HG02610 (cell line): ENCODE measurements at regions not wholly inside any gene's neighbourhood (a gene's known extent, or its start where the extent isn't known, plus 50 kb on each side); places are given as distances from the start of the nearest gene placed in this dataset.
A peak's percentile ranks its signal among the peaks of the same experiment; 100 is the strongest.
"Not testable (repeated sequence)": the region's sequence is repeated elsewhere in the genome, so short reads cannot be mapped to it uniquely, and the experiment has no call there.

Experiments used
- ATAC-seq: cut with Tn5 transposase; IDR thresholded peaks from one replicate; pipeline ENCODE4 v1.9.1; 2021; ENCODE audit warnings: mild to moderate bottlenecking, moderate library complexity; ENCODE audit not compliant: unreplicated experiment

DNA sequence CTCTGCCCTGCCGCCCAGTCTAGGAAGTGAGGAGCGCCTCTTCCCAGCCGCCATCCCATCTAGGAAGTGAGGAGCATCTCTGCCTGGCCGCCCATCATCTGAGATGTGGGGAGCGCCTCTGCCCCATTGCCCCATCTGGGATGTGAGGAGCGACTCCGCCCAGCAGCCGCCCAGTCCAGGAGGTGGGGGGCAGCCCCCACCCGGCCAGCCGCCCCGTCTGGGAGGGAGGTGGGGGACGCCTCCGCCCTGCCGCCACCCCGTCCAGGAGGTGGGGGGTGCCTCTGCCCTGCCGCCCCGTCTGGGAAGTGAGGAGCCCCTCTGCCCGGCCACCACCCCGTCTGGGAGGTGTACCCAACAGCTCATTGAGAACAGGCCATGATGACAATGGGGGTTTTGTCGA is 146.0 kb upstream of the RAB6C start:
- ATAC-seq, result not testable (repeated sequence)

DNA sequence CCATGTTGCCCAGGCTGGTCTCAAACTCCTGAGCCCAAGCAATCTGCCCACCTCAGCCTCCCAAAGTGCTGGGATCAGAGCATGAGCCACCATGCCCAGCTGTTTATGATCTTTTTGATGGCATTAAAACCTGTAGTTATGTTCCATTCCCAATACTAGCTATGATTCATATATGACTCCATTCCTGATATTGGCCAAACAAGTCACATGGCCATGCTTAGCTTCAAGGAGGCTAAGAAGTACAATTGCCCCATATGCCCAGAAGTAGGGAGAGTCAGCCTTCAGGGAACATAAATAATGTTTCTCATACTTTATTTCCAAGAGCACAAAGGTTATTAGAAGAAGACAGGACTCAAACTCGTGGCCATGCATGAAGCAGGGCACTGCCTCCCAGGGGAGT is 132.4 kb upstream of the RAB6C start:
- ATAC-seq, result no peak

DNA sequence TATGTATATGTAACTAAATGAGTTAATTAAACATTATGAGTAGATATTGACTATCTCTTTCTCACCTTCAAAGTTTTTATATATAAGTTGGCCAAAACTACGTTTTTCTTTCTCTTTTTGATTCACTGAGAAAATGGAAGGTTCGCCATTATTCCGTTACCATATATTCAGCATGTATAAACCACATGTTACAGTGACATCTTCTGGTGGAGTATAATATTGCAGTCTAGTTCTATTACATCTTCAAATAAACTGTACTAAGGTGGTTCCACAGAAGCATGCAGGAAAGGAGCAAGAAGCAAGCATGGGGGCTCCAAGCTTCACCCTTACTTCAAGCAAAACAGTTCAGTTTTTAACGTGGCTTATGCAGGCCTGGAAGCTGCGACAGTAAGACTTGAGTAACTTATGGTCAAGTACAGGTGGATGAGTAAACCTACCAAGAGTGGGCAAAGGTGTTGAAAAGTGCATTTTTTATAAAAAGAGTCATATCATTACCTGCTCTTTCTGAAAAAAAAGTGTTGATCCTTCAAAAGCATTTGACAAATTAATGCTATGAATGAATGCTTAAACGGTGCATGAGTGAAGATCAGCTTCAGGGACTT is 129.8 kb upstream of the RAB6C start:
- no peak for ATAC-seq

DNA sequence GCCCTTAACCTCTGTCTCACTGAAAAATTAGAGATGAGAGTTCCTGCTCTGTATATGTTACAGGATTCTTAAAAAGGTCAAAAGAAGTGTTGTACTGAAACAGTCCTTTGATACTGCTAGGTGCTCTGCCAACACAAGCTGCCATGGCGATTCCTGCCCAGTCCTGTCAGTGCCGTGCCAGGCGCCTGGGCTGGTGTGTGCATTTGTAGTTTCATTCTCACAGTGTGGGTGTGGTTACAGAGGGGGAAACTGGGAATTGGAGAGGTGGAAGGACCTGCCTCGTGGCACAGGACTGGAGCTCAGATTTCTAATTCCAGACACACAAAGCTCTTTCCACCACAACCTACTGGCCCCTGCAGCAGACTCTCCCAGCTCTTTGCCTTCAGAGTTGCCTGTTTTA is 122.3 kb upstream of the RAB6C start:
- ATAC-seq, result no peak

DNA sequence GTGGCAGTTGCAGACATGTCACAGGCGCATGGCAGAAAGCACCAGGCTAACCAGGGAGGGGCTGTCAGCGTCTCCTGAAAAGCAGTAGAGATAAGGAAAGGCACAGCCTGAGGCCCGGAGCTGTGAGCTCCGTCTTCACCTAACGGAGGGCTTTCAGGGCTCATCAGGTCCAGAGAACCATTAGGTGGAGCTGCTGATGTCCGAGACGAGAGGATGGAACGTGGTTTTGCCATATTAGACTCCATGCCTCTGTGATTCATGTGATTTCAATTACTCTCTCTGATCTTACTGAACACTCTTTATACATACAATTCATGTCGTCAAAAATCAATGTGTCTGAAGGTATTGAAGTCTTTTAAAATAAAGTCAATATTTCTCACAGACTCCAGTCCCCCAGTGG is 120.3 kb upstream of the RAB6C start:
- no peak for ATAC-seq

DNA sequence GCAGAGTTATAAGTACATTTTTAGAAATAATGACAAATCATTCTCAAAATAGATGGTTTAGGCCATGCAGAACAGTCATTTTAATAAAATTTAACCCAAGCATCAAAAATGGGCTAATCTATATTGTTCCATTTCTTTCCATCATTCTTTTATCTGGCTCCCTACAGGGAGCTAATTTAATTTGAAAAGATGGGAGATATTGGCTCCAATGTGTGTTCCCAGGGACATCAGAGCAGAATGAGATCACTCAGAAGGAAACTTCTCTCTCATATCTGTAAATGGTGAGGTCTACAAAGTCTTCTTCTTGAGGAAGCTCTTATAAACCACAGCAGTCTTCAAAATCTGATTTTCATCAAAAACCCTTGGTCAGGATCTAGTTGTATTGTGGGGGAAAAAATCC is 119.4 kb upstream of the RAB6C start:
- ATAC-seq, result no peak

DNA sequence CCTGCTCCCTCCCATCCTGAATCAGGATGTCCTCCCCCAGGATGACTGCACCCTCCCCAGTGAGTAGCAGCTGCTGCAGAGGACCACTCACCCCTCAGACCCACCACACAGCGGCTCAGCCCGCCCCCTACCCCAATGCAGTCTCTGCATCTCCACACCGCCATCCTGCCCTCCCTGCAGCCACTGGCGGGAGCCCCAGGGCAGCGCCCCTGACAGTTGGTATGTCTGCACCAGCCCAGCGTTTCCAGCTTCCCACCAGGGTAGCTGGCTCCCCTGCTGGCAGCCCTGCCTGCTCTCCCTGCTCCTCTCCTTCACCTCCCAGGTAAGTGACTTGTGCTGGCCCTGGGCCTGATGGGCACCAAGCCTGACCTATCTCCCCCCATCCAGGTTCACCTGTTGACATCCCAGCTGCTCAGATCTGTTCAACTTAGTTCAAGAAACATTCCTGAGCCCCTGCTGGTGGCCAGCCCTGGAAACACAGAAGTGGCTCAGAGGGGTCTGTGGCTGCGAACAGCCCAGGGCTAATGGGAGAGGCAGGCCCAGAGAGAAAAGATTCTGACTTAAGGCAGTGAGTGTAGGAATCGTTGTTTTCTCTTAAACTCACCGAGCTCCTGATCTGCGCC is 117.7 kb upstream of the RAB6C start:
- ATAC-seq, result no peak

DNA sequence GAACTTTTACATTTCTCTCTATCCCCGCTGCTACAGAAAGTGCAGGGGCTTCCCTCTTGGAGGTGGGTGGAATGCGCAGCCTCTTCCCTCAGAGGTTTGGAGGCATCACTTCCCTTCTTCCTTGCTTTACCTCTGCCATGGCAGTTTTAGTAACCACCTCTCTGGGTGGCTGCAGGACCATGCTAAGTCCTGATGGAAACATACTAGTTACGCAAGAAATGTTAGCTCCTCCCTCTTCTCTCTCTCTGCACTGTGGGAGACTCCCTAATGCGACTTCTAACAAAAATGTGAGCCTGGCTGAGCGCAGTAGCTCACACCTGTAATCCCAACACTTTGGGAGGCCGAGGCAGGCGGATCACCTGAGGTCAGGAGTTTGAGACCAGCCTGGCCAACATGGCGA is 116.8 kb upstream of the RAB6C start:
- ATAC-seq, result no peak

DNA sequence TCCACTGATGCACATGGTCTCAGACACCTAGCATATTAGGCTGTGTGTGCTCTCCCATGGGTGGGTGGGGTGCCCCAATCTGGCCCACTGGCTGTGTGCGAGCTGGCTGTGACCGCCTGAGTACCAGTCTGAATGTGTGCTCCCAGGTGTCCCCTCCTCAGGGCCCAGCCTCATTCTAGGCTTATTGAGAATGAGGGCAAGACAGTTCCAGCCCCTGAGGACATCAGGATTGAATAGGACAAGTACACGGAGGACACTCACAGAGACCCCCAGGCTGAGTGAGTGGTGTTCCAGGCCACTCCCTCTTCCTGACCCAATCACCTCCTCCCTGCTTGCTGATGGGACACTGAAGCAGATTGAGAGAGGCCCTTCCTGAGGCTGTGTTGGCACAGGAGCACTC is 116.1 kb upstream of the RAB6C start:
- no peak for ATAC-seq

DNA sequence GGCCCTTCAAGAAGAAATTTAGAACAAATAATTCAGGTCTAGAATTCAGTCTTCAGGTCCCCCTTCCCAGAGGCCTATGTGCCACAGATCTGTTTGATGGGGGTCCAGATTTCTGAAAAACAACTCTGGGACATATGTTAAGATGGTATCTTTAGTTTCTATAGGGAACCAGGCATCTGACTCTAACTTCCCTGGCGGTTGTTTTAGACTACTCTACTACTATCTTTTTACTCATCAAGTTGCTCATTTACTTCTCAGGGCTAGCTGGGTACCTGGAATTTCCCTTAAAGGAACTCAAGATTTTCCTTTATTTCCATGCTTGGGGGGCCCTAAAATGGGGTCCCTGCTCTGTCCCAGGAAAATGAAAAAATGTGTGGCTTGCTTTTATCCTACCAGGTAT is 114.7 kb upstream of the RAB6C start:
- no peak for ATAC-seq

DNA sequence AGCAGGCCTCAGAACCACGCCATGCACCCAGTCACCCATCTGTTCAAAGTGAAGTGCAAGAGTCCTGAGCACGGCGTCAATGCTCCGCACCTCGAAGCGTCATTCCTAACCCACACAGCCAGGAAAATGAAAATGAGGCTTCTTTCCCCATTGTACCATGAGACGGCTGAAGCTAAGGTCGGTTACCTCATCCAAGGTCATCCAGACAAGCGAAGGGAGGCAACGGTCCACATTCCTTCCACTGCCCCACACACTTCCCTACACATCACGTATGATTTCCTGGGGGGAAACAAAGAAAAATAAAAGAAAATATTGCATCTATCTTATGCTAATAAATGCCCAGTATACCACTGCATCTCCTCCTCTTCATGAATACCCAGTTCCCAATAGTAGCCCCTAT is 113.5 kb upstream of the RAB6C start:
- ATAC-seq, result no peak

DNA sequence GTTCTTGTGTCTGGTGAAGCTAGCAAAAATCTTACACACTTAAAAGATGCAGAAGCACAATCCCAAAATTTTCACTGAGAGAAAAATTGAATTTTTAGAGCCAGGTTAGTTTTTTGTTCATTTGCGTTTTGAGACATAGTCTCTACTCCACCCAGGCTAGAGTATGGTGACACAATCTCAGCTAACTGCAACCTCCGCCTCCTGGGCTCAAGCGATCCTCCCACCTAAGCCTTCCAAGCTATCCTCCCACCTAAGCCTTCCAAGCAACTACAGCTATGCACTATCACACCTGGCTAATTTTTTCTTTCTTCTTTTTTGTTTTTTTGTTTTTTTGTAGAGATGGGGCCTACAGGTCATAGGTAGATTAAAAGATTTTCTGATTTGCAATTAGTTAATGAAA is 113.1 kb upstream of the RAB6C start:
- no peak for ATAC-seq

DNA sequence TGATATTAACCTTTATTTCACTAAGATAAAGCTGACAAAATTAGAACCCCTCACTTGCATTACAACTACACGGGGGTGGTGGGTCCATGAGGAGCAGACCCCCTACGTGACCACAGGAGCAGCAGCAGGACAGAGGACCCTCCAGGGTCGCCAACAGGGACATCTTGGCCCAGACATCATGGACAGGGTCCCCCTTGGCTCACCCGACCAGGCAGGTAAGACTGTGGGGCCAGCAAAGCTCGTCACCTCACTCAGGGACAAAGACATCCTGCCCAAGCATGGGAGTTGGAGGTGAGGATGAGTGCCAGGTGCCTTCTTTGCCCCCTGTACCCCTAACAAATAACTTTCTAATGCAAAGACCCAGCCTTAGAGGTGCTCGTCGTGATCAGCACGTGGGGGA is 111.3 kb upstream of the RAB6C start:
- no peak for ATAC-seq

DNA sequence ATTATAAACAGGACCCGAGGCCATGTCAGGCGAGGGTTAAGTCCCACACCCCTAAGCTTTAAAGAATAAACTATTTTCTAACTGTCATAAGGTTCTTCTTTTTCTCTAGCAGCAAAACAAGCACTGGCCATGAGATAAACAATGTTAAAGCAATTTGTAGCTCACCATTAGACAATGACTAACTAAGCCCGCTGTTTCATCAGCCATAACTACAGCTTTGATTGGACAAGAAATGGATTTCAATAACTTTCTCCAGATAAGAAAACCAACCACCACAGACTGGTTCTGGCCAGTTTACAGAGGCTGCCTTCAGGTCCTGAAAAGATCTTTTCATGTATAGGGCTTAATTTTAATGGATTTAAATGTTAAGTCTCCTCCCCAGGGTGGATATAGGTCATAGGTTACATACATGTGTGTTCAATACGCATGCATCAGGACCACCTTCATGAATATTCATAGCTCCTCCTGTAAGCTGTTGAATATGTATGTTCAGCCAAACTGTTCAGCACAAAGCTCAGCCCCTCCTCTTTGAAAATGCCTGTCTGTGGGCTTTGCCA is 108.7 kb upstream of the RAB6C start:
- no peak for ATAC-seq

DNA sequence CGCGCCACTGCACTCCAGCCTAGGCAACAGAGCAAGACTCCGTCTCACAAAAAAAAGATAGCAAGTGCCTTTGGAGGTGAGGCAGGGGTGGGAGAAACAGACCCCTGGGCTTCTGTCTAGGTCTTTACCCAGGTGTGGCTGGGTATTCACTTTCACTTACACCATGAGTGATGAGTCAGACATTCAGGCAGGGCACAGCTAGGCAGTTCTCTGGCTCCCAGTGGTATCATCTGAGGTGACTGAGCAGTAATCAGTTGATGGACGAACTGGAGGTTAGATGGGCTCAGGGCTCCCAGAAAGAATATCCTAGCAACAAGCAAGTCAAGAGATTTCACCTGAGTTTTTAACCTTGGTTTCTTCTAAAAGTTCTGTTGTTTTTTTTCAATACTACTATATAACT is 107.0 kb upstream of the RAB6C start:
- ATAC-seq, result no peak

DNA sequence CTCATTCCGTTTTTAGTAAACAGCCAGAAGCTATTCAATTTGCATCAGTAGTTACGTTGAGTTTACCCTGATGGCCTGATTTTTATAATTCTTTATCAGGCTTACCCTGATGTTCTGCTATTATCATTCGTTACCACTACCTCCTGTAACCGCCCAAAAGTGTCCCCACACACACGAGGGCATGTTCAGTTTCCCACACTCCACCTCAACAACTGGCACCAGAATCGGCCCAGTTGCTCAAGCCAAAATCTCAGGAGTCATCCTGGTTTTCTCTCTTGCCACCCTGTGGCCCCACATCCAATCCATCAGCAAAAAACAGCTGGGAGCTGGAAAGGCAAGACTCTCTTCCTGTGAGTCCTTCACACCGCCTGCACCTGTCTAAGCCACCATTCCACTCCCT is 102.9 kb upstream of the RAB6C start:
- ATAC-seq, result no peak

DNA sequence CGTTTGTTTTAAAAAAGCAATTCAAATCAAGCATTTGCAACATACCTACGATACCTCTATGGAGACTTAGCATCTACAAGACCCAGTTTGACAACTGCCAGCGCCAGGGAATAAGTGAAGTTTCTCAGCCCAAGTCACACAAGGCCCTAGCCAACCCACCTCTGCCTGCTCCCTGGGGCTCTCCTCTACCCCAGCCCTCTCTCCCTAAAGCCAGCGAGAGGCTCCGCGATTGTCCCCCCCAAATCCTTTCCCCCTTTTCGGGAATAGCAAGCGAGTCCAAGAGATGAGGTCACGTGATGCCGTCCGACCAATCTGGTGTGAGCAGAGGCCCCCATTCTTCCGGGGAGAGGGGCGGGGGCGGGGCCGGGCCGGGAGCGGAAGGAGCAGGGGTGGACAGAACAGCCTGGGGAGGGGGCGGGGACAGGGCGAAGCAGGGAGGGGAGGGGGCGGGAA is 102.2 kb upstream of the RAB6C start:
- peak; percentile 64 for ATAC-seq

DNA sequence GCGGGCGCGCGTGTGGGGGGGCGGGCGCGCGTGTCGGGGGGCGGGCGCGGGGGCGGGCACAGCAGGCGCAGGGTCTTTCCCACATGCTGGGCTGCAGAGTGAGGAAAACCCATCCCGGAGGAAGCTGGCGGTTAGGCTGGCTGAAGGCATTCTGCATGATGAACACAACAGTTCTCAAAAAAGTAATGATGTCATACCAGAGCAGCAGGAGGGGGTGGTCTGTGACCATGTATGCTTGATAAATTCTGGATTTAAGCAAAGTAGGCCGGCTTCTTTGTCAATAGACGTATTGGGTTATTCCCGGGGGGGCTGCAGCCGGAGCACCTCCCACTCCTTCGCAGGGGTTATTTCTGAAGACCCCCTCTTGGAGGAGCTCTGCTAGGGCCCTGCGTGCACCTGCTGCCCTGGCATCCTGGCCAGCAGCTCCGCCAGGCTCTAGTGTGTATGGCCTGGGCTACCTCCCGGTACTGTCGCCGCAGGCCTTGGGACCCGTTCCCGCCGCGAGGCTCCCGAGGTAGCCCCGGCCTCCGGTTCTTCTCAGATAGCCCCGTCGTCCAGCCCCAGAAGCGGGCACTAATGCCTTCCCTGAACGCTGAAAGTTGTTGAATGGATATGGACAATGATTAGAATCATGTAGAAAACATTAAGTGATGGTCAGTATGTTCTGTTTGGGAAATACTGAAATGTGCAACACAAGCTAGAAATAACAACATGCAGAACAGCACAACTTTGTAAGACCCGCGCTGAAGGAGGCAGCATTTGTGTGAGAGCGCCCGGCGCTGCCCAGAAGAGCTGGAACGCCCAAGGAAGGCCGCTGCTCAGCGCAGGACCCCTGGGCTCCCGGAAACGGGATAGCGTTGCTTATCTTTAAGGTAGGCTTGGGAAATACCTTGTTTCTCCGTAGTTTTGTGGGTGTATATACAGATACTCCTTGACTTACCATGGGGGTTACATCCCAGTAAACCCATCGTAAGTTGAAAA is 101.4 kb upstream of the RAB6C start:
- peak; percentile 32 for ATAC-seq

DNA sequence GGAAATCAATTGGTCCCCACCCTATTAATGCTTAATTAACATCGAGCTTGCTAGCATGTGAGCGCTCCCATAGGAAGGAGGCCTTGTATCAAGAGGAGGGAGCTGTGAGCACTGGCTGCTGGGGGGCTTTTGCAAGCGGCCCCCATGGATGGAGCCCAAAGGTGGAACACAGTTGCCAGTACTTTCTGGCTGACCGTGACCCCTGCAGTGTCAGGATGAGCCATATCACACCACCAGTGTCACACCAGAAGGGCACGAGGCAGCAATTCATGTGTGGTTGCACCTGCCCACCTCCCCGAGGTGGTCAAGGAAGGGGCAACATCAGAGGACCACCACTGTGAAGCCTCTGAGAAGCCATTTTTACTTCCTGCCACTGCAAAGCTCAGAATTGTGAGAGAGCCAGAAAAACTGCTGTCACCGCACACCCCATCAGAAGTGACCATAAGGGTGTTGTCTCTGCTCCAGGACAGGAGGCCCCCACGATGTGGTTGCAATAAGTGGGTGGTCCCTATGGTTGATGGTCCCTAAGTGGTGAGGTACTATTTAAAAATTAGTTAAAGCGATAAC is 99.8 kb upstream of the RAB6C start:
- ATAC-seq, result no peak

DNA sequence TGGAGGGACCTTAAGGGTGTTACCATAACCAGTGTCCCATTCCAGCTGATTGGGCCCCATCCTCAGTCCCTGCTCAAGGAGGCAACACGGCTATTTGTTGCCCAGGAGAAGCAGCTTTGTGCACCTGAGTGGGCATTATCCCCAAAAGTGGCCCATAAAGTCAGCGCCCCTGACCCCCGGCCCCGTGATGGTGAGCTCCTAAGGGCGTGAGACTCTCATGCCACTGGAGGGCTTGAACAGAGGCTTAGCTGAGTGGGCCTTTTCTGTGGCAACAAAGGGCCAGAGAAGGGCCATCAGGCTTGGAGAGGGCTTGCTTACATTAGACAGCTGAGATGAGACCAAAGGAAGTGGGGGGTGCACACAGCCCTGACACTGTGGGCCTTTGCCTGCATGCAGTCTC is 99.2 kb upstream of the RAB6C start:
- ATAC-seq, result no peak

DNA sequence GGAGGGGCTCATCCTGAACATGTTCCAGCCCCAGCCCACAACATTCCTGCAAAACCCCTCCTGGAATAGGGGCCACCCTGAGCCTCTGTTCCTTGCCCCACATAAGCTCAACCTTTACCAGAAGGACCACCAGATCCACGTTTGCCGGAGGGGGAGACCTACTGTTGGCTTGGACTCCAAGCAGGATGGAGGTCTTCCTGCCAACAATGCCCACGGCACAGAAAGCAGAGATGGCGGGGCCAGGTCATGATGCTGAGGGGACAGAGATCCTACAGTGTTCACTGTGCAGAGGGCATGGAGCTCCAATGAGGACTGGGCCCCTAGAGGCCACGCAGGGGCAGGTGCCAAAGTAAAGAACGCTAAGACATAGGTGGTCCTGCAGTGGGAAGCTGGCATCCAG is 98.5 kb upstream of the RAB6C start:
- no peak for ATAC-seq
